Jurkat, Clone E6-1 (cell line): ENCODE measurements at regions not wholly inside any gene's neighbourhood (a gene's known extent, or its start where the extent isn't known, plus 50 kb on each side); places are given as distances from the start of the nearest gene placed in this dataset.
A peak's percentile ranks its signal among the peaks of the same experiment; 100 is the strongest.

Source experiments
- DNase-seq: peaks from one replicate; pipeline ENCODE4 v3.0.0-alpha.2; 2011; ENCODE audit warnings: low read depth, low spot score
- H3K4me3 ChIP-seq: 2 replicates; pipeline ENCODE4 v1.5.1; 2011; ENCODE audit warnings: mild to moderate bottlenecking, low read length, control low read depth, moderate library complexity

DNA sequence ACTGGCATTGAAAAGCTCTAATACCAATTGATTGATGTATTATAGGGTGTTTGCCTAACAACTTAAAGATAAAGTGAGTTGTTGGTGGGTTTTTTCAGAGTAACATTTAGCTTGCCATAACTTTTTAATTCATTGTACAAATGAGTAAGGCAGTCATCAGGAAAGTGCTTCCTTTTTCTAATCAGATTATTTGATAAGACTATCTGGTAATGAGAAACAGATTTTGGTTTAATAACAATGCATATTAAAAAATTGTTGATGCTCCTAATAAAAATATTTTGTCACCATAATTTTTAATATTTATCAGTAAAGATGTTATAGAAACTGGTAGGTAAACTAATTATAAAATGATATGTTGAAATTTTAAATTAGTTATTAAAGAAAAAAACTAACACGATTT, 51.3 kb downstream of the BLTP1 start:
- H3K4me3 ChIP-seq = no peak overlapping the region
- DNase-seq = no peak

DNA sequence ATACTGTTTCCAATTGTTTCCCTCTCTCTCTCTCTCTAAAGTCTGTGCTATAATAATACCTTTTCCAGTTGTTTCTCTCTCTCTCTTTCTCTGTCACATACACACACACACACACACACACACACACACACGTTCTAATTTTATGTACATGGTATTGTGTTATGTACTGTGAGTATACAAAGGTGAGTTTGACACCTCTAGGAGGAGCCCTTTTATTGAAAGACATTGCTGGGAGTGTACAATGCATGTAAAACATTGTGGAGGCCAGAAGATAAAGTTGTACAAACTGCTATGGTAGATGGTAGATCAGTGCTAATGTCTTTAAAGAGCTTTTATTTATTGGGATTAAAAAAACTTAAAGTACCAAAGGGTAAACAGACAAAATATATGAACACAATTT, 53.6 kb downstream of the BLTP1 start:
- no peak for DNase-seq
- H3K4me3 ChIP-seq = no peak overlapping the region

DNA sequence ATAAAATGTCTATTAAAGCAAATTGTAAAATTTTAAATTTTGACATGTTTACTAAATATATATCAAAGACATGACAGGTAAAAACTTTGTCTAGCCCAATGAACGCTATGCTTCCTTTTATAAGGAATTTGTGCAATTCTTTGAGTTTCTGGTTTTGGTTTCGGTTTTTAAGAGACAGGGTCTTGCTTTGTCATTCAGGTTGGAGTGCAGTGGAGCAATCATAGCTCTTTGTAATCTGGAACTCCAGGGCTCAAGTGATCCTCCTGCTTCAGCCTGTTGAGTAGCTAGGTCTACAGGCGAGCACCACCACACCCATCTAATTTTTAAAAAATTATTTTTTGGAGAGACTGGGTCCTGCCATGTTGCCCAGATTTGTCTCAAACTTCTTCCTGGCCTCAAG, 60.7 kb downstream of the BLTP1 start:
- H3K4me3 ChIP-seq = no peak overlapping the region
- no peak for DNase-seq

DNA sequence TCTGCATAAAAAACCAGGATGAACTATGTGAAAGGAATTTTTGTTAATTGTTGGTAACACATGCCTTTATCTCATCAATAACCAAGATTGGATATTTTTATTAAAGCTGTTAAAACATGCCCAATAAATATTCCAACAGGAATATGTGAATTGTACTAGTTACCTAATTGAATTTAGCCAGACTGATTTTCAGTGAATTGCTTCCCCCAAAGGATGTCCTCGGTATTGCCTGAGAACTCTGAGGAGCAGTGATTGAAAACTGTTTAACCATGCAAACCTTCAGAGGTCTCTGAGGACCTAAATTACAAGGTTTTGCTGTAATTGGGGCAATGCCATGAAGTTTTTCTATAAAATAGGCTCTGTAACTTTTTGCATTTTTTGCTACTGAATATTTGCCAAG, 66.6 kb downstream of the BLTP1 start:
- no peak overlapping the region for H3K4me3 ChIP-seq
- no peak for DNase-seq

DNA sequence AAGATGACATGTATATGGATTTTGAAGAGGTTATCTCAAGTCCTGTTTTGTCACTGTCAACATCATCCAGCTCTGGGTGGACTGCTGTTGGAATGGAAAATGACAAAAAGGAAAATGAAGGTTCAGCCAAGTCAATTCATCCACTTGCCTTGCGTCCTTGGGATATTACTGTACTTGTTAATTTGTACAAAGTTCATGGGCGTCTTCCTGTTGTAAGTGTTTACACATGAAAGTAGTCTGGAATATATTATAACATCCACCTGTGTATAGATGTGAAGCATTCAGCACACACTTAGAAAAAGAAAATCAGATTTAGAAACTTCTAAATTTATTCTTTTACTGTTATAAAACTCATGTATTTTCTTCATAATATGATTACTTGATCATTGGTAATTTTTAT, 67.2 kb downstream of the BLTP1 start:
- no peak overlapping the region for H3K4me3 ChIP-seq
- DNase-seq = no peak

DNA sequence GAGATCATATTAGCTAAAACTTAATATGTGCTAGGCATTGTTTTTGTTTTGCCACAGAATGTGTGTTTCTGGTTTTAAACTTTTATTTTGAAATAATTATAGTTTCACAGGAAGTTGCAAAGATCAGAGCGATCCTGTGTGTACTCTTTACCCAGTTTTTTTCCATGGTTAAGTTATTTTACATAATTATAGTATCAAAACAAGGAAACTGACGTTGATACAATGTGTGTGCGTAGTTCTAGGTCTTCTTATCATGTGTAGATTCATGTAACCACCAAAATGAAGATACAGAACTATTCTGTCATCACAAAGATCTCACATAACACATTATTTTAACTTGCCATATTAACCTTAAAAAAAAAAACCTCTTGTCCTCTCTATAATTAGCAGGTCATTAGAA, 69.2 kb downstream of the BLTP1 start:
- DNase-seq = no peak
- no peak overlapping the region for H3K4me3 ChIP-seq

DNA sequence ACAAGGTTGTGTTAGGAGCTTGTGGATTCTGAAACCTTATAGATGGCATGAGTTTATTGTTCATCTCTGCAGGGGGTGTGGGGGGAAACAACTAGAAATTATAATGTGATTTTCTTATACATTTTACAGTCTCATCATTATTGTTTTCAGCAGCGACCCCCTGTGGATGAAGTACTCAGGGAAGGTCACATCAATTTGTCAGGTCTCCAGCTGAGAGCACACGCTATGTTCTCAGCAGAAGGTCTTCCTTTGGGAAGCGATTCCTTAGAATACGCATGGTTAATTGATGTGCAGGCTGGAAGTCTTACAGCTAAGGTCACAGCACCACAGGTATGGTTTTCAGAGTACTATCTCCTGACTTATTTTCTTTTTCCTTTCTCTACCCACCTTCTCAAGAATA, 72.2 kb downstream of the BLTP1 start:
- no peak for DNase-seq

DNA sequence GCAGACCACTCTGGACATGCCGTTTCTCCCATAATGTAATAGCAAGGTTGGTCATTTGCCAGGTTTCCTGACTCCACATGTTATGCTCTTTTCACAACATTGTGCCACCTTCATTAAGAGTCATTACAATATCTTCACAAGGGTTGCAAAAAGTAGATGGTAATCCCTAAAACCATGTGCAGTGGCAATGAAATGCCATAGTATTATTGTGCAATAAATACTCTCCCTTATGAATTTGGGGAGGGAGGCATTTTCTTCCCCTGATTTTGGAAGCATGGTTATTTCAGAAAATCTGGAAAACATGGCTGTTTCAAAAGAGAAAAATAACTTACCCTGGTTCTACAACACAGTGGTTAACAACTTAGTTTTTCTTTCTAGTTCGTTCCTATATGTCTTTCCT, 75.1 kb downstream of the BLTP1 start:
- no peak overlapping the region for H3K4me3 ChIP-seq
- DNase-seq = no peak

More for the DNA sequence above, 72.2 kb downstream of the BLTP1 start:
- no peak overlapping the region for H3K4me3 ChIP-seq

DNA sequence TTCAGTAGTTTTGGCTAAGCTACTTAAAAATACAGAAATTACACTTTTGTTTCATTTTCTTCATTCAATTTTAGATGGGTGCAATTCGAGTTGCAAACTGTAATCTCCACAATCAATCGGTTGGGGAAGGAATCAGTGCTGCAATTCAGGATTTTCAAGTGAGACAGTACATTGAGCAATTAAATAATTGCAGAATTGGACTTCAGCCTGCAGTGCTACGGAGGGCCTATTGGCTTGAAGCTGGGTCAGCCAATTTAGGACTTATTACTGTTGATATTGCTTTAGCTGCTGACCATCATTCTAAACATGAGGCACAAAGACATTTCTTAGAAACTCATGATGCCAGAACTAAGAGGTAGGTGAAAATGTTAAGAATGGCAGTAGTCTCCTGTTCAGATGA, 77.7 kb downstream of the BLTP1 start:
- H3K4me3 ChIP-seq = no peak overlapping the region
- DNase-seq = no peak

DNA sequence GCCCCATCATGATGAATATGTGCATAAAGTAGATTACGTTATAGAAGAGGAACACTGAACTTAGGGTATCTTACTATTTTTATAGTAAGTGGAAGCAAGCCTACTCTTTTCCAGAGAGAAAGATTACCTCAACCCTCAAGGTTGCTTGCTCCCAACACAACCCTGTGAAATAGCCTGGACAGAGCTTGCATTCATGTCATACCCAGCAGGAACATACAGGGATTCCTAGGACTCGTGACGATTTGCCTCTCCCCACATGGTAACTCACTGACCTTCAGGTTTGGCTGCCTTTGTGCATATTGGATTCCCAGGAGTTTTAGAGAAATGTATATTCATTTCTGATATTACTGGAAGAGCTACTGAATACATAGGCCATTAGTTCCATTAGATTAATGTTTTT, 80.5 kb downstream of the BLTP1 start:
- H3K4me3 ChIP-seq = no peak overlapping the region
- DNase-seq = no peak

DNA sequence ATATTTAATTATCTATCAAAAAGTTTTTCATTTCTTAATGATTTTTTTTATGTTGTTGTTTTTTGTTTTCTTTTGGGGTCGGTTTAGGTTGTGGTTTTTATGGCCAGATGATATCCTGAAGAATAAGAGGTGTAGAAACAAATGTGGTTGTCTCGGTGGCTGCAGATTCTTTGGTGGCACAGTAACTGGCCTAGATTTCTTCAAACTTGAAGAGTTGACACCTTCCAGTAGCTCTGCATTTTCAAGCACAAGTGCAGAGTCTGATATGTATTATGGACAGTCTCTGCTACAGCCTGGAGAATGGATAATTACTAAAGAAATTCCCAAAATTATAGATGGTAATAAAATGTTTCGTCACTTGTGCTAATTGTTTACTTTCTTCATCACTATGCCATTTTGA, 82.6 kb downstream of the BLTP1 start:
- peak; percentile 10 for DNase-seq
- no peak overlapping the region for H3K4me3 ChIP-seq

DNA sequence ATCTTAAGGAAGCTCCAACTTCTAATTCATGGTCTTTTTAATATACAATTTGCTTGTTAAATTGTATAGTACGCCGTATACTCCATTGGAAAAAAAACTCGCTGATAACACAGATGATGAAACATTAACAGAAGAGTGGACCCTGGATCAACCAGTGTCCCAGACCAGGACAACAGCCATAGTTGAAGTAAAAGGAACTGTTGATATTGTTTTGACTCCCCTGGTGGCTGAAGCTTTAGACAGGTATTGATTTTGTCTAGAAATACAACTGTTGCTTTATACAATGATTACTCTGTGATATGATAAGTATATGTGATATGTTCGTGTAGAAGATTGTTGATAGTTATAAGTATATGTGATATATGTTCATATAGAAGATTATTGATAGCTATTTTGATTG, 91.7 kb downstream of the BLTP1 start:
- no peak for DNase-seq

DNA sequence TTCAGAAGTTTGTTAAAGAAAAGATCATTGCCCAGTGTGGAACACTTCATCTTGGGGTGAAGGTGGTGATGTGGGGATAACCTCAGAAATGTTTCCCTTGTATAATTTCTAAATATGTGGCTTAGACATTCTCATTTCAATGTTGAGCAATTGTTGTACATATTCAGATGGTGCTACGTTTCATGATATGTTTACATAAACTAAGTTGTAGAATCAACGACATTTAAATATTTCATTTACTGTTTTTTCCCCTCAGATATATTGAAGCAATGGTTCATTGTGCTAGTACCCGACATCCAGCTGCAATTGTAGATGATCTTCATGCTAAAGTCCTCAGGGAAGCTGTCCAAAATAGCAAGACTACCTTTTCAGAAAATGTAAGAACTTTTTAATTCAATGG, 92.6 kb downstream of the BLTP1 start:
- no peak for DNase-seq
- H3K4me3 ChIP-seq = no peak overlapping the region

More for the DNA sequence above, 91.7 kb downstream of the BLTP1 start:
- no peak overlapping the region for H3K4me3 ChIP-seq

DNA sequence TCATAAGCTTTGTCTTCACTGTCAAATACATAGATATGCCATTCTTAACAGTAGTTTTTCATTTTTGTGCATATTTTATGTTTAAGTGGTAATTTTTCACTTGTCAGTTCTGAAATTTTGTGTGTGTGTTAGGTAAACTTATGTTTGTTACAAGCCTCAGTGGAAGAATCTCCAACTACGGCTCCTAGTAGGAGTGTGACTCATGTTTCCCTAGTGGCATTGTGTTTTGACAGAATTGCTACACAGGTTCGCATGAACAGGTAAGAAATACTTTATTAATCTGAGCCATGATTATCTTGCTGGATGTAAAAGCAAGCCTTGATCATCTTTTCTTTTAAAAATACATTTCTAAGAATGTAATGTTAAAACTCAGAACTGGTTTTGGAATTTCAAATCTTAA, 94.4 kb downstream of the BLTP1 start:
- no peak for DNase-seq
- H3K4me3 ChIP-seq = no peak overlapping the region

DNA sequence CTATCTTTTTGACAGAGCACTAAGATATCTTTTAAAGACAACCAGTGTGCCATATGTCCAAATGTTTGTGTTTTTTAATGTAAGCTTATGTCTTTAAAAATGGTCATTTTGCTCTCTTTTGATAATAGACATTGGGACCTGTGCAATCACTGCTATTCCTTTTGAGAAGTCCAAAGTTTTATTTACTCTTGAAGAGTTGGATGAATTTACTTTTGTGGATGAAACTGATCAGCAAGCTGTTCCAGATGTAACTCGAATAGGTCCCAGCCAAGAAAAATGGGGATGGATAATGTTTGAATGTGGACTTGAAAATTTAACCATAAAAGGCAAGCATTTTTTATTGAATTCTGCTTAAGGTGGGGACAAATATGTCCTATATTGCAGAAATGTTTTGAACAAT, 97.2 kb downstream of the BLTP1 start:
- DNase-seq = no peak
- H3K4me3 ChIP-seq = no peak overlapping the region

DNA sequence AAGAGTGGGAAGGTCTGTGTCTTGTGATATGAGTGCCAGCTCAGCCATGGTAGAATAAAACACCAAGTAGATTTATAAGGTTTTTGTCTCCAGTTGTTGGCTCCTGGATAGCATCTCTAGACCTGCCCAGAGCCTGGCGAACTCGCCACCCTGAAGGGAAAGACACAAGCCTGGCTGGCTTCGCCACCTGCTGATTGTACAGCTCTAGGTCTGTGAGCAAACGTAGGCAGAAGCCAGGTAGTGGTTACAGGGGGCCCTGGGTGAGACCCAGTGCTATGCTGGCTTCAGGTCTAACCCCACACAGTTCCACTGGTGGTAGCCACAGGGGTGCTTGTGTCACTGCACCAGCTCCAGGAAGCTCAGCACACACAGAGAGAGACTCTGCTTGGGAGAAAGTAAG, 100.5 kb downstream of the BLTP1 start:
- no peak overlapping the region for H3K4me3 ChIP-seq

DNA sequence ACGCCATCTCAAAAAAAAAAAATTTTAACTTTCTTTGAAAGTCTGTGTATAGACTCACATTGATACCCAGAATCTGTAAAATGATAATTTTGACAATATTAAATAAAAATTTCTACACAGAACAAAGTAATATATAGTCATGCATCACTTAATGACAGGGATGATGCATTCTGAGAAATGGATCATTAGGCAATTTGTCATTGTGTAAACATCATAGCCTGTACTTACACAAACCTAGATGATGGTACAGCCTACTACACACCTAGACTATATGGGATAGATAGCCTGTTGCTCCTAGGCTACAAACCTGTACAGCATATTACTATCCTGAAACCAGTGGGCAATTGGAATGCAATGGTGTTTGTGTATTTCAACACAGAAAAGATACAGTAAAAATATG, 107.7 kb downstream of the BLTP1 start:
- DNase-seq = no peak

More for the DNA sequence above, 100.5 kb downstream of the BLTP1 start:
- no peak for DNase-seq

DNA sequence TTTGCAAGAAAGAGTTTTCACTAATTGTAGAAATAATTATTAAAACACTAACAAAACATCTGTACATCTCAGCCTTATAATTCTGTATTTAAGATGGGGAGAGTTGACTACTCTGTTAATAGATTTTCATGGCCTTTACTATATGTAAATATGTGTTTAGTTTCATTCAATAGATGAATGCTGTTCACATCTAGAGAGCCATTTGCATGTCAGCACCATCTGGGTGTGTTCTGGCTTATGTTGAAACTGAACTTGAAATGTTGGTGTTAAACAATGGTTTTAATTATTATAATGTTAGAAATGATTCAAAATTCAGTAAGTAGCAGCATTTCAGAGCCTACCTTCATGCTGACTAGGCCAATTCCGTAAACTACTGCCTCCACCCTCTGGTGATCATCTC, 102.5 kb upstream of the ADAD1 start:
- DNase-seq = no peak

More for the DNA sequence above, 107.7 kb downstream of the BLTP1 start:
- no peak overlapping the region for H3K4me3 ChIP-seq

DNA sequence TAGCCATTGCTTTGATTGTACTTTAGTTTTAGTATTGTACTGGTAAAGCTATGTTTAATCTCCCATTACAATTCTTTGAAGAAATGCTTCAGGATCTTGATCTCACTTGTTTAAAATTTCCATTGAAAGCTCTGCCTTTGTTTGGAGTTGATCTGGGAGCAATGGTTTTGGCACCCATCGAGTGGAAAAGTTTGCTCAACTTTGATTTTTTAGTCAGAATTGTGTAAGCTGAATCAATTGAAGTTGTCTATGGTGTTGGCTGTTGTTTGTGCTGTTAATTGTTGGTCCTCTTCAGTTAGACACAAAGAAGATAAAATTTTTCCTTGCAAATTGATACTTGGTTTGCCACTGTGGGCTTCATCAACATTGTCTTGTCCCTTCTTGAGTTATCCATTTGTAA, 99.8 kb upstream of the ADAD1 start:
- DNase-seq = no peak
- H3K4me3 ChIP-seq = no peak overlapping the region

More for the DNA sequence above, 102.5 kb upstream of the ADAD1 start:
- H3K4me3 ChIP-seq = no peak overlapping the region

DNA sequence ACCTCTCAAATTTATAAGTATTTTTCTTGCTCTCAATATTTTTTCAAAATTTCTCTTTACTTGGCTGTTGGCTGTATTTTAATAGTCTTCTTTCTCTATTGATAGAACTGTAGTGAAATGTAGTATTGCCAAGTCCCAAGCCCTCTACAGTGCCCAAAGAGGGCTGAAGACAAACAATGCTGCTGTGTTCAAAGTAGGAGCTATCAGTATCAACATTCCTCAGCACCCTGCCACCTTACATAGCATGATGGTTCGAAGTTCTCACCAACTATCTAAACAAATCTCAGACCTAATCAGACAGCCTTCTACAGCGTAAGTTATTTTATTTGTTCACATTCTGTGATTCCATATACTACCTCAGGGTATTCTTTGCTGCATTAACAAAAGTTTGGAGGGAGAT, 99.1 kb upstream of the ADAD1 start:
- DNase-seq = no peak
- H3K4me3 ChIP-seq = no peak overlapping the region

DNA sequence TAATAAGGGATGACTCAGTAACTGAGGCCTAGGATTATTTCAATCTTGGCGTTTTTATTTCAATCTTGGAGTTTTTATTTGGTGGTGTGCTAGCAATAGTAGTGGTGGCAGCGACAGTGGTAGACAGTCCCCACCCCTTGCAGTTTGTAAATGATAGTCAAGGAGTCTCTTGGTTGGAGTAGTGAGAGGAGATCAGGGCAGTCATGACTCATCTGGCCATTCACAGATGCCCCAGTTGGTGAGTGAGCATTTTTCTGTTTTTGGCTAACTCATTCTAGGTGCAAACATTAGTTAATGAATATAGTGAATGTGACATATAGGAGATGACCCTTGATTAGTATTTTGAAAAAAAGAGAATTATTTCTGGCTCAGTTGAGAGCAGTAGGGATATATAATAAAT, 93.5 kb upstream of the ADAD1 start:
- H3K4me3 ChIP-seq = no peak overlapping the region
- no peak for DNase-seq
